HG03045 (cell line): ENCODE measurements at regions not wholly inside any gene's neighbourhood (a gene's known extent, or its start where the extent isn't known, plus 50 kb on each side); places are given as distances from the start of the nearest gene placed in this dataset.
A peak's percentile ranks its signal among the peaks of the same experiment; 100 is the strongest.
"Not testable (repeated sequence)": the region's sequence is repeated elsewhere in the genome, so short reads cannot be mapped to it uniquely, and the experiment has no call there.

Experiments
- ATAC-seq: cut with Tn5 transposase; IDR thresholded peaks from one replicate; pipeline ENCODE4 v1.9.1; 2021; ENCODE audit warnings: mild to moderate bottlenecking, moderate library complexity; ENCODE audit not compliant: unreplicated experiment

DNA sequence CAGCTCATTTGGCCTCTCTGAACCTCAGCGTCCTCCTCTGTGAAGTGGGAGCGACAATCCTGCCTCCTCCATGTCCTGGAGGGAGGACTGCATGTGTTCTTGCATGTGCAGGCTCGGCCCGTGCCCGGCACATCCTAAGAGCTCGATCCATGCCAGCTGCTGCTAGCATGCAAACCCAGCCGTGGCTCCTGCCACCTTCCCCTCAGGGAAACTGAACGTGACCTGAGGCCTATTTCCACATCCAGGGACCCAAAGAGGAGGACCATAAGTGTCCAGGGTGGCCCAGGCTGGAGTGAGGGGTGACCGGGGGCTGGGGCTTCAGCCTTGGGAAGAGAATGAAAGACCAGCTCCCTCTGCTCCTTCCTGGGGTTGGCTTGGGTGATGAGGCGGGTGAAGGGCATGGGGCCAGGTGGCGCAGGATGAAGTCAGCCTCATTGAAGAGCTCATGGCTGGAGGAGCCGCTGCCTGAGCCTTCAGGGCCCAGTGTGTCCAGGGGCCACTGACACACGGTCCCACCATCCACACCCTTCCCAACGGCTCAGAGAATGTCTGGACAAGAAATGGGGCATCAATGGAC is 115.7 kb upstream of the AKAP13 start:
- not testable (repeated sequence) for ATAC-seq

- ATAC-seq = not testable (repeated sequence)
These were observed 113.1 kb upstream of the AKAP13 start for GRCh38 chr15:85267158-85267857.

DNA sequence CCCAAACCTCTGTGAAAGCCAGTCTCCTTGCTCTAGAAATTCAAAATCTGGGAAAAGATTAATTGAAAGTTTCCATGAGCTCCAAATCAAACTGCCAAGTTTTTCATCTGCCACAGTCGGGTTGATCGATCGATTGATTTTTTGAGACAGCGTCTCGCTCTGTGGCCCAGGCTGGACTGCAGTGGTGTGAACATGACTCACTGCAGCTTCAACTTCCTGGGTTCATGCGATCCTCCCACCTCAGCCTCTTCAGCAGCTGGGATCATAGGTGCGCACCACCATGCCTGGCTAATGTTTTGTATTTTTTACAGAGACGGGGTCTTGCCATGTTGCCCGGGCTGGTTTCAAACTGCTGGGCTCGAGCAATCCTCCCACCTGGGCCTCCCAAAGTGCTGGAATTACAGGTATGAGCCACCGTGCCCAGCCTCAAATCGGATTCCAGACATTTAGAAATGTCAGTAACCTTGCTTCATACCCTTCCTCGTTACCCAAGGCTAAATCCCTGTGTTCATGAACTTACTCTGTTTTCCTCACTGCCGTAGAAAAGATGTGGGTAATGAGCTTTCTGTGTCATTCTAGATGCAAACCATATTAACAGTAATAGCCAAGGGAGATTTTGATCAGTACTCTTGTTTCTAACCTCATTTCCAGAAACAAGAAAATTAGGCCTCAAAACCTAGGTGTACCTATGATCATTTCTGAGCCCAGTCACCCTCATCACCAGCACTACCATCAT is 105.9 kb upstream of the AKAP13 start:
- ATAC-seq = no peak

DNA sequence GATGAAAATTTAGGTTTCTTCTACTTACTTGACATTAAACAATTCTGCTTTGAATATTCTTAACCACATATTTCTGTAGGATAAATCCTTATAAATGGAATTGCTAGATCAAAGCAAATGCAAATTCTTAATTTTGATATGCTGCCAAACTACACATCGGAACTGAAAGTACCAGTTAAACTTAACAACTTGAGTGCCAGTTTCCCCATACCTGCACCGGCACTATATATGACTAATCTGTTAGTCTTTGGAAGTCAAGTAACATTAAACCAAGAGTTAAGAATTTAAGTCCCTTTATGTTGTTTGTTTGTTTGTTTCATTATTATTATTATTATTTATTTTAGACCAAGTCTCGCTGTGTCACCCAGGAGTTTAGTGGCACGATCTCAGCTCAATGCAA is 103.9 kb upstream of the AKAP13 start:
- no peak for ATAC-seq

DNA sequence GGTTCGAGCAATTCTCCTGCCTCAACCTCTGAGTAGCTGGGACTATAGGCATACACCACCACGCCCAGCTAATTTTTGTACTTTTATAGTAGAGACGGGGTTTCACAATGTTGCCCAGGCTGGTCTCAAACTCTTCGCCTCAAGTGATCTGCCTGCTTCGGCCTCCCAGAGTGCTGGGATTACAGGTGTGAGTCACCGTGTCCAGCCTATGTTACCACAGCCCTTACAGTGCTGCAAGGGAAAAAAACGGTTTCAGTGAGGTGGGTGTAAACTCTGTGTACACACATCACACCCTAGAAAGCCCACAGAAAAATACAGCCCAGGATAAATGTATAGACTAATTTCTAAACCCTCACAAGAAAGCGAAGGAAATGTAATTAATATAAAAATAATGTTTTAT is 103.5 kb upstream of the AKAP13 start:
- ATAC-seq = no peak

DNA sequence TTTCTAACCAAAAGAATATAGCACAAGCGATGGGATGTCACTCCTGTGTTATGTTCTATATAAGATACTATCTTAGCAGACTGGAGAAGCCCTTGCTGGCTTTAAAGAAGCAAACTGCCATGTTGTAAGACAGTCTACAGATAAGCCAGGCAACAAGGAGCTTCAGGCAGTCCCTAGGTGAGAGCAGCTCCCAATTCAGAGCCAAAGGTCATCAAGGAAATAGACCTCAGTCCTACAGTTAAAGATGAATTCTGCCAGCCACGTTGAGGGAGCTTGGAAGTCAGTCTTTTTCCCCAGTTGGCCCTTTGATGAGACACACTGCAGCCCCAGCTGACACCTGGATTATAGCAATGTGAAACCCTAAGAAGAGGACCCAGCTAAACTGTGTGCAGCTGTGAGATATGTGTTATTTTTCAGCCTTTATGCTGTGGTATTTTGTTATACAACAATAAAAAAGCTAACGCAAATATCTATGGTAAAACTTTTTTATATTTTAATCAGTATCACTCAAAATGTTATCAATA is 102.5 kb upstream of the AKAP13 start:
- no peak for ATAC-seq

GRCh38 chr15:85280203-85280602 is 100.2 kb upstream of the AKAP13 start:
- no peak for ATAC-seq

GRCh38 chr15:85281293-85281882 is 99.0 kb upstream of the AKAP13 start:
- no peak for ATAC-seq

GRCh38 chr15:85282504-85283115 is 97.8 kb upstream of the AKAP13 start:
- no peak for ATAC-seq

- peak; percentile 70 for ATAC-seq
These were observed 96.6 kb upstream of the AKAP13 start for GRCh38 chr15:85283815-85284214.

GRCh38 chr15:85284497-85284896 is 95.9 kb upstream of the AKAP13 start:
- peak; percentile 68 for ATAC-seq

GRCh38 chr15:85289677-85290365 is 90.6 kb upstream of the AKAP13 start:
- no peak for ATAC-seq

- ATAC-seq = not testable (repeated sequence)
These were observed 87.8 kb upstream of the AKAP13 start for GRCh38 chr15:85292583-85292982.

GRCh38 chr15:85296615-85297402 is 83.6 kb upstream of the AKAP13 start:
- peak; percentile 84 for ATAC-seq

GRCh38 chr15:85297537-85297936 is 82.9 kb upstream of the AKAP13 start:
- ATAC-seq = no peak

DNA sequence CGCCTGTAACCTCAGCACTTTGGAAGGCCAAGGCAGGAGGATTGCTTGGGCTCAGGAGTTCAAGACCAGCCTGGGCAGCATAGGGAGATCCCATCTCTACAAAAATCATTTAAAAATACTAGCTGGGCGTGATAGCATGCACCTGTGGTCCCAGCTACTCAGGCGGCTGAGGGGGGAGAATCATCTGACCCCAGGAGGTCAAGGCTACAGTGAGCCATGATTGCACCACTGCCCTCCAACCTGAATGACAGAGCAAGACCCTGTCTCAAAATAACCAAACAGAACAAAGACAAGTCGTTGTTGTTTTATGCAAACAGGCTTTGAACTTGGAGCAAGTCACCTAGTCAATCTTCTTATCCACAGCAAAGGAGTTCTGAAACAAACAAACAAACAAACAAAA is 82.0 kb upstream of the AKAP13 start:
- ATAC-seq = no peak

DNA sequence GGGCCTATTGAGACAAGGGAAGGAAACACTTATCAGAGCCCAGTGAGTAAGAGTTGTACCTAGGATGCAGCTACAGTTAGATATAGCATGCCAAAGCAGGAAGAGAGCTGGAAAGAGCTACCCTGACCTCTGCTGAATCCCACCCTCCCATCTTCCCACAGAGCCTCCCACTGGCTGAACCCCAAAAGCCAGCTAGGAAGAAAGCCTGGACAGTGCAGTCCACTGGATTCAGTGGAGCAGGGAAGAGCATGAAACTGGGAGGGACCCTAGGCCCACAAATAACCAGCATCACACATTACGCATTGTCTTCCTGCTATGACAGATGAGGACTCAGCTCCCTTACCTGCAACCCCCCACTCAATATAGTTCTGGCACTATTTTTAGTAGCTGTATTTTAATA is 81.5 kb upstream of the AKAP13 start:
- ATAC-seq = no peak

DNA sequence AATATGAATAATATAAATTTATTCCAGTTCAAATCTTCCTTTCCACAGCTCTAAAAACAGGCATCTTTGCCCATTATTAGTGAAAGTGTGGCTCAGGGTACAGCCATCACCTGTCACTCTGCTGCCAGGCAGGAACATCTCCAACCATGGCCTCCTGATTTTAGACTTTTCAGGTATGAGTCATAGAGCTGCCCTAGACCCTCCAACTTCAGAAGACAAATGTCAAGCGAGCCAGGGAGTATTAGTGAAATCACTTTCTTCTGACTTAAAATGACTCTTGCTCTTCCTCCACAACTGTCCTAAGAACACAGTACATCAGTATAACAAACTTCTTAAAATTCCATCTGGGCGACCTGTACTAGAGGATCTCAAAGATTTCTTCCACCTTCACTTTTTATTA is 78.1 kb upstream of the AKAP13 start:
- no peak for ATAC-seq

GRCh38 chr15:85305050-85305449 is 75.4 kb upstream of the AKAP13 start:
- no peak for ATAC-seq
